Right ventricle myocardium inferior (tissue), 1 donor: ENCODE measurements at regions not wholly inside any gene's neighbourhood (a gene's known extent, or its start where the extent isn't known, plus 50 kb on each side); places are given as distances from the start of the nearest gene placed in this dataset.
"Not testable (repeated sequence)": the region's sequence is repeated elsewhere in the genome, so short reads cannot be mapped to it uniquely, and the experiment has no call there.

Experiments used
- ATAC-seq: fragments of 200-7000 bp; cut with Tn5 transposase; one replicate; pipeline ENCODE4 v1.9.1; 2020; ENCODE audit warnings: mild to moderate bottlenecking, moderate library complexity
- DNase-seq: peaks from one replicate; pipeline ENCODE4 v3.0.0; 2021; ENCODE audit errors: missing footprints
- intact Hi-C: fragments of 100-400 bp; cut with DNase I; formaldehyde crosslinking; loops from one replicate; pipeline ENCODE4 v1.11.0; 2022
- donor health status: DM: no; HTN: yes; CAD: no; lungs with severe emphysema.

DNA sequence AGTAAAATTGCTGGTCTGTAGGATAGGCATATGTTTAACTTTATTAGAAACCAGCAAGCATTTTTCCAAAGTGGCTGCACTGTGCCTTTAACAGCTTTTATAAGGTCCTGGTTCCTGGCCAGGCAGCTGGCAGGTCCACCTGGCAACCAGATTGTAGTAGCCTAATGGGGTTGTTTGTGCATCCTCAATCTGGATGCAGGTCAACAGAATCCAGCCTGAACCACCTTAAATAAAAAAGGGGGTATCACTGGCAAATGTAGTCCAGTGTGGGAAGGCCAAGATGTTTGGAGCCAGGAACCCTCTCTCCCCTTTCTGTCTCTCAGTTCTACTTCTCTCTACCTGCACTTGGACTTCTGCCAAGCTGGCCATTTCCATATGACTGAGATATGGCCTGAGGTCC, 200.3 kb downstream of the ZNF621 start:
- DNase-seq (no peak), ATAC-seq (no peak)
- intact Hi-C loops, result no loop called here

DNA sequence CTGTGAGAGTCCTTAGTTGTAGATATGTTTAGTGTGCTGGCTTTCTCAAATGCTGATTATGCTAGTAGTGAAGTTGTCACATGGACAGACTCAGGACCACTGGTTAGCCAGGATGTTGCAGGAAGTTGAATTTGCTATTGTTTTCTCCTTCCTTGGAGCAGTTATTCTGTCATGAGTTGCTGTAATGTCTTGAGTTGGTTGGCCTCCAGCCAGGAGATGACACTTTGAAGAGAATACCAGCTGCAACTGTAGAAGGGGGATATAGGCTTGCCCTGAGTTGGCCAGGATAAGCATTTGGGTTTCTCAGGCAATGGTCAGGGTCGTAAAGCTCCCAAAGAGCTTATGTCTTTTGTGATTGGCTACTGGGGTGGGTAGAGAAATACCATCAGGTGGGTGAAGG, 206.7 kb downstream of the ZNF621 start:
- no peak for DNase-seq
- ATAC-seq, result no peak
- intact Hi-C loops, result no loop called here

DNA sequence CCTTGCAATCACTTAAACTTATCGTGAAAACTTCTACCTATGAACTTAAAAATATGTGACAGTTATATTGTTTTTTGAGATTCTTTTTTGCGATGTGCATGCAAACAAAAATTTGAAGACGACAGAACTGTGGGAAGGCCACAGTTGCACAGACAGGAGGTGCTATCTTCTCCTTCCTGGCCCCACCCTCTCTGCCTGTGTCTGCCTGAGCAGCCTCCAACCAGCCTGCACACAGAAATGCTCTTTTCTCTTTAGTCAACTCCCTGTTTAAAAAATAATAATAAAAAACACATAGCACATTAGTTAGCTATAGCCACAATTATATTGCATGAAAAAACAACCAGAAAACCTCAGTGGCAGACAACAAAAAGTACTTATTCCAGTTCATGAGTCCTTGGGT, 212.2 kb downstream of the ZNF621 start:
- DNase-seq, result no peak
- intact Hi-C loops, result no loop called here
- no peak for ATAC-seq

DNA sequence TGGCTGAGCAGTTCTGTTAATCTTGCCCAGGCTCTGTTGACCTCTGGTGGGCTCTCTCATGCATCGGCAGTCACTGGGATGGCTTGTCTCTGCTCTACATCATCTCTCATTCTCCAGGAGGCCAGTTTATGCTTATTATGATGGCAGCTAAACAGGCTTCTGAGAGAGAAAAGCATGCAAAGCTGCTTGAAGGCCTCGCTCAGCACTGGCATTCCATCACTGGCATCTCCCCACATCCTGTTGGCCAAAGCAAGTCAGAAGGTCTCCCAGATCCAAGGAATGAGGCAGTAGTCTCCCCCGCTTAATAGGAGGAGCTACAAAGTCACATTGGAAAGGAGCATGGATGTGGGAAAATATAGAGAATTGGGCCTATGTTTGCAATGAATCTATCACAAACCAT, 212.6 kb downstream of the ZNF621 start:
- intact Hi-C loops, result no loop called here
- ATAC-seq (no peak), DNase-seq (no peak)

- DNase-seq (no peak), ATAC-seq (no peak)
- intact Hi-C loops, result no loop called here
These were observed 215.2 kb downstream of the ZNF621 start for GRCh38 chr3:40739971-40740370.

GRCh38 chr3:40741729-40742128, 217.0 kb downstream of the ZNF621 start:
- DNase-seq (no peak), ATAC-seq (peak; percentile 95)
- intact Hi-C loops, result no loop called here

GRCh38 chr3:40745381-40746106, 220.8 kb downstream of the ZNF621 start:
- ATAC-seq (no peak), DNase-seq (no peak)
- intact Hi-C loops, result no loop called here

DNA sequence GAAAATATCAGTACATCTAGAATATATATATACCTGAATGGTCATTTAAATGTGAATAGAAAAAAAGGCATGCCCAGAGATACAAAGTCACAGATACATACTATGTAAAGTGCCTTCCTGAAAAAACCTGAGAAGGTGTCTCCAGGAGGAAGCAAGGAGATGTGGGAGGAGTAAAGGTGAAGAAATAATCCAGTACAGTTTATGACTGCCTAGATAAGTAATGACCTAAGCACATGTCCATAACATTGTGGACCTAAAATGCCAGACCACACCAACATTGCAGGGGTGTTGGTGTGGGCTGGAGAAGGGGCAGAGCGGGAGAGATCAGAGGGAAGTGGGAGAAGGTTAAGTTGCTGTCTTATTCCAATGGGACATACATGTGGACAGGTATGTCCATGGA, 226.9 kb downstream of the ZNF621 start:
- ATAC-seq (no peak), DNase-seq (no peak)
- intact Hi-C loops, result no loop called here

DNA sequence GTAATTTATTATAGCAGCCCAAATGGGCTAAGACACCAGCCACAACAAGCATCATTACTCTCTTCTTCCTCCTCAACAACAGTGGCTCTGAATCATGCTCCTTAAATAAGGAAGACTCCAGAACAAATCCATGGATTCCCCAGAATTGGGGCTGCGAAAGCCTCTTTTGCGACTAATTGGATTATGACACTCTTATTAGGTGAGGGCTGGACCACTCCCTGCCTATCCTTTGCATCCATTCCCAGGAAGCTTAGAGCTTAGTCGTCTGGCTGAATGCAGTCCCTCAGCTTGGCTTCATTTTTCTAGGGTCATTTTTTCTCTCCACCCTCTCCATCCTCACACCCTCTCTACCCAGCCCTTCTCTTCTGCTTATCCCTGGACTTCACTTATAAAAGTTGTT, 227.7 kb downstream of the ZNF621 start:
- intact Hi-C loops, result no loop called here
- no peak for DNase-seq
- ATAC-seq, result no peak

DNA sequence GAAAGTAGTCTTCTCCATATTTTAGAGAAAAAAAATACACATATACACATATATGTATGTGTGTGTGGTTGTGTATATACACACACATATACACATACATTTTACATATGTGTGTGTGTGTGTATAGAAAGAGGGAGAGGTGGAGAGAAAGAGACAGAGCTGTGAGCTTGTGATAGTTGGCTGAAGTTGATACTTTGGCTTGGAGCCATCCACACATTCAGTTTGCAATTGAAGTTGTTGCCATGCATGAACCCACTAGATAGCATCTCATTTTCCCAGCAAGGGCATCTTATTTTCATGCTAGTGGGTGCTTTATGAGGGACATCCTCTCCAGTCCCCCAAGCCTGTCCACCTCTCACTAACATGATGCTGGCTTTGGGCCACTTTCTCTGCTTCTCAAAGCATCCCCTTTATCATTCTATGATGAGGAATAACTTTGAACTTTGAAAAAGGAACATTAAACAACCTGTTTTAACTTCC, 228.6 kb downstream of the ZNF621 start:
- DNase-seq (no peak), ATAC-seq (no peak)
- intact Hi-C loops, result no loop called here

GRCh38 chr3:40753951-40754350, 229.2 kb downstream of the ZNF621 start:
- DNase-seq, result no peak
- intact Hi-C loops, result no loop called here
- no peak for ATAC-seq

GRCh38 chr3:40754994-40755393, 230.2 kb downstream of the ZNF621 start:
- no peak for DNase-seq
- intact Hi-C loops, result no loop called here
- no peak for ATAC-seq

DNA sequence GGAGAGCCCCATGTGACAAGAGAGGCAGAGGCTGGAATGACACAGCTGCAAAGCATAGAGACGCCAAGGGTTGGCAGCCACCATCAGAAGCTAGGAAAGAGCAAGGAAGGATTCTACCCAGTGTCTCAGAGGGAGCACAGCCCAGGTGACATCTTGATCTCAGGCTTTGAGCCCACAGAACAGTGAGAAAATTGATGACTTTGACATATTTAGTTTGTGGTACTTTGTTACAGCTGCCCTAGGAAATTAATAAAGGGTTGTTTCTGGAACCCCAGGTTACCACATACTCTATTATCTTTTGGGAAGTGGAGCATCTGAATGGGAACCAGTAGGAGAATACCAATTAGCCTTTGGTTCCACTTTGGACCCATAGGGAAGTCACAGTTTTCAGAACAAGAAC, 231.7 kb downstream of the ZNF621 start:
- intact Hi-C loops, result no loop called here
- ATAC-seq, result no peak
- DNase-seq, result no peak

- intact Hi-C loops, ATAC-seq, DNase-seq: not testable (repeated sequence)
These were observed 238.0 kb downstream of the ZNF621 start for GRCh38 chr3:40762771-40763170.

DNA sequence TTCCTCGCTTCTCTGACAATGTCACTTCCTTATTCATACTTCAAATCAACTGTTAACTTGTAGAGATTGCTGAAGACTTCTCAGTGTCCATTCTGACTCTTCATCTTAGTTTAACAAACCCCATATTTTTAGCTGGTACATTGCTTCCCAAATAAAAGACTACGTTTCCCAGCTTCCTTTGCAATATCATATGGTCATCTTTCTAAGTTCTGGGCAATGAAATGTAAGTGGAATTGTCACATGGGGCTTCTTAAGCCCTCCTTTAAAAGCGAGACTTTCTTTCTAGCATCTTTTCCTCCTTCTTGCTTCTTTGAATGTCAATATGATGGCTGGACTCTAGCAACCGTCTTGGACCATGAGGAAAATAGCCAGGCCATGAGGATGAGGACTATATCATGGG, 239.0 kb downstream of the ZNF621 start:
- ATAC-seq, result no peak

GRCh38 chr3:40764747-40765146, 240.0 kb downstream of the ZNF621 start:
- intact Hi-C loops, result no loop called here
- no peak for DNase-seq

More for the DNA sequence above, 239.0 kb downstream of the ZNF621 start:
- intact Hi-C loops, result no loop called here
- DNase-seq, result no peak

GRCh38 chr3:40765884-40766283, 241.1 kb downstream of the ZNF621 start:
- ATAC-seq (peak; percentile 88), DNase-seq (no peak)

More at GRCh38 chr3:40764747-40765146, 240.0 kb downstream of the ZNF621 start:
- no peak for ATAC-seq

DNA sequence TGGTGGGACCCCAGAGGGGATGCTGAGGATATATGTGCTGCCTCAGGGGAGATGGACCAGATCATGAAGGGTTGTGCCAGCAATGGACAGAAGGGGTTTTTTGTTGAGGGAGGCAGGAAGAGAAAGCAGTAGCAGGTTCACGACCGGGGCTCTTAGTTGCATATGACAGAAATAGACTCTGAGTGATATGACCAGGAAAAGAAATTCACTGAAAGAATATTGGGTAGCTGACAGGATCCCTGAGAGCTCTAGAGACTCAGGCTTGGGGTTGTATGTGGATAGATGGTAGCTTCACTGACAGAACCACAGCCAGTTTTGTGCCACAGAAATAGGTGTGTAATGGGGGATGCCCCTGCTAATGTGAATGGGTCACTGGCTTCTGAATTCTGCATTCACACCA, 241.6 kb downstream of the ZNF621 start:
- DNase-seq (no peak), ATAC-seq (no peak)
- intact Hi-C loops, result no loop called here

More at GRCh38 chr3:40765884-40766283, 241.1 kb downstream of the ZNF621 start:
- intact Hi-C loops, result no loop called here

GRCh38 chr3:40768046-40768445, 243.3 kb downstream of the ZNF621 start:
- DNase-seq, result no peak

DNA sequence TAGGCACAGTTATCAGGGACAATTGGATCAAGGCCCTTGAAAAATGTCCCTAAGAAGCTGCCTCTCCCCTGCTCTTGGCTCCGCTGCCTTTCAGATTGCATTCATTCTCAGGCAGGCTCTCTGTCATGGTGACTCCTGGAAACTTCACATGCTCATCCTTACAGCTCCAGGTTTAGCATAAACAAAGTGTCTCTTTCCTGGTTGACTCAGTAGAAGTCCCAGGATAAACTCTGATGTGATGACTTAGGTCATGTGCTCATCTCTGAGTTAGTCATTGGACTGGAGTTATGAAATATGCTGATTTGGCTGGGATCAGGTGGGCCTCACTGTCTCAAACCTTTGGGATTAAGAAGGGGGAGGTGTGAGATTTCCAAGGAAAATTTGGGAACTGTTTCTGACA, 243.8 kb downstream of the ZNF621 start:
- intact Hi-C loops, result no loop called here
- DNase-seq, result no peak
- no peak for ATAC-seq

More at GRCh38 chr3:40768046-40768445, 243.3 kb downstream of the ZNF621 start:
- no peak for ATAC-seq
- intact Hi-C loops, result no loop called here

GRCh38 chr3:40770061-40770460, 245.3 kb downstream of the ZNF621 start:
- ATAC-seq, result no peak
- intact Hi-C loops, result no loop called here
- no peak for DNase-seq
